Endothelial cell of umbilical vein (primary cell): ENCODE measurements at regions not wholly inside any gene's neighbourhood (a gene's known extent, or its start where the extent isn't known, plus 50 kb on each side); places are given as distances from the start of the nearest gene placed in this dataset.
"Not testable (repeated sequence)": the region's sequence is repeated elsewhere in the genome, so short reads cannot be mapped to it uniquely, and the experiment has no call there.

Source experiments
- BruUV-seq: library from RNA; stranded (reverse); fragments of 400-500 nt; replicated peaks from 2 replicates; lab custom pipeline; 2021; lab: Mats Ljungman, UMichigan
- CTCF ChIA-PET: fragments of 300-600, 350-600 bp; sonication (Branson Sonifier 250); formaldehyde crosslinking; loops from one replicate; lab custom pipeline; 2021; ENCODE audit warnings: antibody characterized with exemption, inconsistent platforms; lab: Charles Lee
- POLR2A ChIA-PET: fragments of 300-600, 350-600 bp; sonication (Branson Sonifier 250); formaldehyde crosslinking; loops from one replicate; lab custom pipeline; 2021; ENCODE audit warnings: antibody characterized with exemption, inconsistent platforms; lab: Charles Lee
- DNase-seq: peaks from one replicate; pipeline ENCODE4 v3.0.0-alpha.2; 2011; ENCODE audit warnings: low read depth, low spot score
- FAIRE-seq: peaks from 2 replicates; lab custom pipeline; 2011; peaks lifted over from hg19 to GRCh38; lab: Jason Lieb, UNC
- H2AFZ ChIP-seq: 2 replicates; pipeline ENCODE4 v1.6.0; 2012; ENCODE audit warnings: low read depth, low read length, control low read depth, inconsistent platforms
- H3K27ac ChIP-seq: 2 replicates; pipeline ENCODE4 v1.5.1; 2011; ENCODE audit warnings: low read depth, mild to moderate bottlenecking, control low read depth, low read length, moderate library complexity; ENCODE audit not compliant: insufficient read depth
- H3K27me3 ChIP-seq, 2 experiments: 2 replicates each; pipeline versions ENCODE4 v1.6.0 to v1.6.1; 2011; ENCODE audit warnings: low read length in 2 of 2, mixed read lengths in 1 of 2; ENCODE audit not compliant: control insufficient read depth in 2 of 2, insufficient read depth in 2 of 2
- H3K36me3 ChIP-seq, 2 experiments: 2 replicates in 1 of 2; 3 replicates in 1 of 2; pipeline ENCODE4 v1.5.1; 2011; ENCODE audit warnings: low read length in 2 of 2, mild to moderate bottlenecking in 1 of 2, moderate library complexity in 1 of 2; ENCODE audit not compliant: control insufficient read depth in 2 of 2, insufficient read depth in 2 of 2; ENCODE audit errors: extremely low read depth in 1 of 2
- H3K4me1 ChIP-seq: 3 replicates; pipeline ENCODE4 v1.5.1; 2011; ENCODE audit warnings: mild to moderate bottlenecking, low read length; ENCODE audit not compliant: control insufficient read depth, insufficient read depth; ENCODE audit errors: extremely low read depth
- H3K4me2 ChIP-seq: 2 replicates; pipeline ENCODE4 v1.6.1; 2011; ENCODE audit warnings: low read length, control low read depth, mixed read lengths; ENCODE audit not compliant: insufficient read depth
- H3K4me3 ChIP-seq, 3 experiments: fragments of 200-600 bp in 1 of 3; sonication (generic), shearing (Covaris generic) in 1 of 3; replicated peaks in 1 of 3; 2 replicates each; pipeline ENCODE4 v1.5.1; 2011 to 2016; ENCODE audit warnings: control low read depth in 3 of 3, low read length in 3 of 3, mild to moderate bottlenecking in 2 of 3, inconsistent platforms in 1 of 3, low read depth in 1 of 3, moderate library complexity in 1 of 3; ENCODE audit not compliant: insufficient read depth in 1 of 3
- H3K79me2 ChIP-seq: 2 replicates; pipeline ENCODE4 v1.6.0; 2012; ENCODE audit warnings: low read length, inconsistent platforms; ENCODE audit not compliant: control insufficient read depth, insufficient read depth
- H3K9ac ChIP-seq: replicated peaks from 2 replicates; pipeline ENCODE3; 2011; ENCODE audit warnings: low read length, control low read depth; ENCODE audit not compliant: insufficient read depth; ENCODE audit errors: extremely low read depth
- H3K9me1 ChIP-seq: replicated peaks from 3 replicates; pipeline ENCODE4 v1.6.0; 2011; ENCODE audit warnings: mild to moderate bottlenecking, low read length; ENCODE audit not compliant: control insufficient read depth, insufficient read depth; ENCODE audit errors: extremely low read depth
- H3K9me3 ChIP-seq: replicated peaks from 2 replicates; pipeline ENCODE4 v1.5.1; 2012; ENCODE audit warnings: low read length, inconsistent platforms; ENCODE audit not compliant: control insufficient read depth, insufficient read depth
- H4K20me1 ChIP-seq: replicated peaks from 2 replicates; pipeline ENCODE3; 2011; ENCODE audit warnings: mild to moderate bottlenecking, low read length; ENCODE audit not compliant: control insufficient read depth, insufficient read depth; ENCODE audit errors: extremely low read depth
- CTCF ChIP-seq, 2 donors: IDR thresholded peaks; 1 replicate in 1 of 2; 2 replicates in 1 of 2; pipeline ENCODE4 v1.5.1; 2011; ENCODE audit warnings: low read length in 2 of 2, mild to moderate bottlenecking in 2 of 2, moderate library complexity in 2 of 2, control low read depth in 1 of 2, inconsistent platforms in 1 of 2, low read depth in 1 of 2; ENCODE audit not compliant: insufficient read depth in 1 of 2; ENCODE audit errors: extremely low read depth in 1 of 2
- EZH2 ChIP-seq: IDR thresholded peaks from 2 replicates; pipeline ENCODE4 v1.6.1; 2012; ENCODE audit warnings: borderline replicate concordance, low read depth, mild to moderate bottlenecking, moderate library complexity, low read length, inconsistent platforms; ENCODE audit not compliant: severe bottlenecking
- FOS ChIP-seq: IDR thresholded peaks from 2 replicates; pipeline ENCODE4 v1.6.1; 2011; ENCODE audit warnings: mild to moderate bottlenecking, low read length, moderate library complexity, borderline replicate concordance; ENCODE audit not compliant: insufficient read depth
- GATA2 ChIP-seq: IDR thresholded peaks from 2 replicates; pipeline ENCODE4 v1.7.0; 2011; ENCODE audit warnings: low read depth, mild to moderate bottlenecking, moderate library complexity, mixed read lengths, low read length; ENCODE audit not compliant: insufficient read length, insufficient read depth
- JUN ChIP-seq: IDR thresholded peaks from 2 replicates; pipeline ENCODE4 v1.6.1; 2011; ENCODE audit warnings: borderline replicate concordance, low read depth; ENCODE audit not compliant: insufficient read length, insufficient read depth
- MYC ChIP-seq: IDR thresholded peaks from one replicate; pipeline ENCODE4 v1.6.1; 2011; ENCODE audit warnings: mild to moderate bottlenecking, low read depth, low read length
- POLR2A ChIP-seq: IDR thresholded peaks from 2 replicates; pipeline ENCODE4 v1.6.1; 2012; ENCODE audit warnings: low read depth, mild to moderate bottlenecking, control low read depth, low read length
- POLR2AphosphoS5 ChIP-seq: IDR thresholded peaks from 2 replicates; pipeline ENCODE4 v1.6.1; 2012; ENCODE audit warnings: low read depth, mild to moderate bottlenecking, control low read depth, low read length, moderate library complexity; ENCODE audit not compliant: insufficient read depth
- dilution Hi-C: fragments of 300-500 bp; cut with MboI; formaldehyde crosslinking; loops from one replicate; pipeline ENCODE4 v1.15.0; 2019; ENCODE audit warnings: low sequenced_read_pairs; ENCODE audit not compliant: extremely low pct_ligation_motif_present
- intact Hi-C: fragments of 100-400 bp; cut with micrococcal nuclease; formaldehyde crosslinking; loops from one replicate; pipeline ENCODE4 v1.10.0; 2022
- TF ChIP-seq, protein P1 (sequence below): IDR thresholded peaks from 2 replicates; pipeline ENCODE4 v1.6.1; 2011; ENCODE audit not compliant: insufficient read depth, insufficient read length

- Histone ChIP-seq H2AFZ (no peak overlapping the region), H3K36me3 (no peaks in the 10 kb centered on the region), H3K9me1 (no peaks in the 10 kb centered on the region), H4K20me1 (no peaks in the 10 kb centered on the region), H3K27ac (no peak overlapping the region), H3K27me3 (no peaks in the 10 kb centered on the region), H3K9ac (no peak overlapping the region), H3K9me3 (no peaks in the 10 kb centered on the region), H3K4me1 (no peaks in the 10 kb centered on the region), H3K4me3 (no peak overlapping the region), H3K4me2 (no peak overlapping the region), H3K79me2 (no peaks in the 10 kb centered on the region)
- BruUV-seq: no TSS peak
- dilution Hi-C loops (no loop called here), intact Hi-C loops (no loop called here)
- POLR2A ChIA-PET: no interaction called here
- CTCF ChIA-PET: interaction anchor here (0.7 kb wide), 1 partner anchor 48 kb away, joined by 3 read pairs; no protein-coding TSS in a partner anchor
- TF ChIP-seq CTCF (IDR thresholded peaks at IDR 0.05; ENCODE audit: extremely low read depth in 1 of 2, insufficient read depth in 1 of 2, low read depth in 1 of 2, low read length in 2 of 2) (no peak), FOS (no peak), EZH2 (no peak), POLR2A (no peak), MYC (no peak), POLR2AphosphoS5 (no peak), JUN (no peak), GATA2 (no peak)
- TF ChIP-seq, protein P1, sequence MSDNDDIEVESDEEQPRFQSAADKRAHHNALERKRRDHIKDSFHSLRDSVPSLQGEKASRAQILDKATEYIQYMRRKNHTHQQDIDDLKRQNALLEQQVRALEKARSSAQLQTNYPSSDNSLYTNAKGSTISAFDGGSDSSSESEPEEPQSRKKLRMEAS: no peak
- DNase-seq (no peak), FAIRE-seq (no peak)
Observed at GRCh38 chr2:118576109-118576855, 271.2 kb downstream of the EN1 start.

- POLR2A ChIA-PET, H3K9me3 ChIP-seq, dilution Hi-C loops, H3K79me2 ChIP-seq, intact Hi-C loops, CTCF ChIA-PET, H3K4me1 ChIP-seq, H3K4me2 ChIP-seq, FAIRE-seq, H2AFZ ChIP-seq, H3K27me3 ChIP-seq, H3K27ac ChIP-seq, H3K9me1 ChIP-seq, H3K4me3 ChIP-seq, H3K36me3 ChIP-seq, DNase-seq, H4K20me1 ChIP-seq, H3K9ac ChIP-seq, BruUV-seq: not testable (repeated sequence)
Observed at GRCh38 chr2:118572380-118572779, 275.1 kb downstream of the EN1 start.
